ENCODE measurements at regions not wholly inside any gene's neighbourhood (a gene's known extent, or its start where the extent isn't known, plus 50 kb on each side); places are given as distances from the start of the nearest gene placed in this dataset.

GRCh38 chr13:95367309-95367843 lies 66.1 kb upstream of the ABCC4 start:
- H3K27me3 ChIP-seq: peaks cover 12% of the 10 kb centered on the region
- no peak for TF ChIP-seq CTCF (IDR thresholded peaks at IDR 0.05)
- H3K4me1 ChIP-seq (ENCODE audit: control insufficient read depth in 1 of 2, insufficient read depth in 1 of 2, low read depth in 1 of 2, low read length in 1 of 2): no peaks in the 10 kb centered on the region
- H3K4me3 ChIP-seq (ENCODE audit: low read depth in 1 of 2, low read length in 1 of 2): no peak overlapping the region
- H3K27ac ChIP-seq: no peak overlapping the region
- H3K9me3 ChIP-seq: no peaks in the 10 kb centered on the region
- H3K36me3 ChIP-seq: no peaks in the 10 kb centered on the region

GRCh38 chr13:95368998-95369397 lies 67.7 kb upstream of the ABCC4 start:
- Histone ChIP-seq H3K4me1 (ENCODE audit: control insufficient read depth in 1 of 2, insufficient read depth in 1 of 2, low read depth in 1 of 2, low read length in 1 of 2) (no peaks in the 10 kb centered on the region), H3K36me3 (no peaks in the 10 kb centered on the region), H3K9me3 (no peaks in the 10 kb centered on the region), H3K4me3 (ENCODE audit: low read depth in 1 of 2, low read length in 1 of 2) (no peak overlapping the region), H3K27ac (no peak overlapping the region), H3K27me3 (peaks cover 12% of the 10 kb centered on the region)
- TF ChIP-seq CTCF (IDR thresholded peaks at IDR 0.05): no peak

- Histone ChIP-seq H3K36me3 (no peaks in the 10 kb centered on the region), H3K4me1 (ENCODE audit: control insufficient read depth in 1 of 2, insufficient read depth in 1 of 2, low read depth in 1 of 2, low read length in 1 of 2) (no peaks in the 10 kb centered on the region), H3K9me3 (no peaks in the 10 kb centered on the region), H3K4me3 (ENCODE audit: low read depth in 1 of 2, low read length in 1 of 2) (no peak overlapping the region), H3K27ac (no peak overlapping the region), H3K27me3 (no peaks in the 10 kb centered on the region)
- TF ChIP-seq CTCF (IDR thresholded peaks at IDR 0.05): no peak
These were observed 74.5 kb upstream of the ABCC4 start for GRCh38 chr13:95375706-95376105.

GRCh38 chr13:95378603-95379002 lies 77.4 kb upstream of the ABCC4 start:
- no peak overlapping the region for H3K27ac ChIP-seq
- H3K4me3 ChIP-seq (ENCODE audit: low read depth in 1 of 2, low read length in 1 of 2): no peak overlapping the region
- H3K9me3 ChIP-seq: no peaks in the 10 kb centered on the region
- no peaks in the 10 kb centered on the region for H3K27me3 ChIP-seq
- H3K36me3 ChIP-seq: no peaks in the 10 kb centered on the region
- TF ChIP-seq CTCF (IDR thresholded peaks at IDR 0.05): no peak
- H3K4me1 ChIP-seq (ENCODE audit: control insufficient read depth in 1 of 2, insufficient read depth in 1 of 2, low read depth in 1 of 2, low read length in 1 of 2): no peaks in the 10 kb centered on the region

- no peak for TF ChIP-seq CTCF (IDR thresholded peaks at IDR 0.05)
- H3K27ac ChIP-seq: no peak overlapping the region
- H3K4me1 ChIP-seq (ENCODE audit: control insufficient read depth in 1 of 2, insufficient read depth in 1 of 2, low read depth in 1 of 2, low read length in 1 of 2): no peaks in the 10 kb centered on the region
- H3K4me3 ChIP-seq (ENCODE audit: low read depth in 1 of 2, low read length in 1 of 2): no peak overlapping the region
- H3K27me3 ChIP-seq: no peaks in the 10 kb centered on the region
- no peaks in the 10 kb centered on the region for H3K9me3 ChIP-seq
- no peaks in the 10 kb centered on the region for H3K36me3 ChIP-seq
These were observed 79.4 kb upstream of the ABCC4 start for GRCh38 chr13:95380468-95381211.
